Bronchial epithelial cell (primary cell): ENCODE measurements at regions not wholly inside any gene's neighbourhood (a gene's known extent, or its start where the extent isn't known, plus 50 kb on each side); places are given as distances from the start of the nearest gene placed in this dataset.

Experiments used
- DNase-seq: peaks from one replicate; pipeline ENCODE4 v3.0.0-alpha.2; 2010; ENCODE audit warnings: low read depth
- FAIRE-seq: peaks from 2 replicates; lab custom pipeline; 2011; peaks lifted over from hg19 to GRCh38; lab: Jason Lieb, UNC
- H3K27me3 ChIP-seq: 2 replicates; pipeline ENCODE4 v1.5.1; 2011; ENCODE audit warnings: low read length; ENCODE audit not compliant: control insufficient read depth, insufficient read depth
- H3K36me3 ChIP-seq: 2 replicates; pipeline ENCODE4 v1.5.1; 2011; ENCODE audit warnings: low read length; ENCODE audit not compliant: control insufficient read depth, insufficient read depth
- H3K4me3 ChIP-seq: 2 replicates; pipeline ENCODE4 v1.5.1; 2011; ENCODE audit warnings: mild to moderate bottlenecking, low read depth, low read length, control low read depth
- CTCF ChIP-seq: IDR thresholded peaks from 2 replicates; pipeline ENCODE4 v1.5.1; 2011; ENCODE audit warnings: mild to moderate bottlenecking, moderate library complexity, low read length, control low read depth, inconsistent platforms; ENCODE audit not compliant: insufficient read depth, severe bottlenecking

DNA sequence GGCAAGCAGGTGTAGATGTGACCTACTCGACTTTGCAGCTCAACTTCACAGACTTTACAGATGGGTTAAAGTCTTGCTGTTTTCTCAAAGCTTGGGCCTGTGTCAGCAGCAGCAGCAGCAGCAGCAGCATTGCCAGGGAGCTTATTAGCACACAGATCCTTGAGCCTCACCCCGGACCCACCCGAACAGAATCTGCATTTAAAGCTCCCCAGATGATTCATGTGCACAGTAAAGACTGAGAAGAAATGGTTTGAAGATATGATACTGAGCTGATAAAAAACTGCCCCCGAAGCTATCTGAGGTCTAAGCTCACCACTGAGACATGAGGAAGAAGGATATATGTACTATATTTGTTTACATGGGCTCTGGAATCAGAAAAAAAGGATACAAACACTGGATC, 231.7 kb downstream of the ARPP21 start:
- no peaks in the 10 kb centered on the region for H3K27me3 ChIP-seq
- FAIRE-seq, result no peak

GRCh38 chr3:35883929-35884328, 244.6 kb downstream of the ARPP21 start:
- FAIRE-seq, result no peak
- Histone ChIP-seq H3K27me3 (no peaks in the 10 kb centered on the region), H3K36me3 (no peaks in the 10 kb centered on the region), H3K4me3 (no peak overlapping the region)
- no peak for DNase-seq
- no peak for TF ChIP-seq CTCF

More for the DNA sequence above, 231.7 kb downstream of the ARPP21 start:
- TF ChIP-seq CTCF, result no peak
- Histone ChIP-seq H3K4me3 (no peak overlapping the region), H3K36me3 (no peaks in the 10 kb centered on the region)
- DNase-seq, result no peak

DNA sequence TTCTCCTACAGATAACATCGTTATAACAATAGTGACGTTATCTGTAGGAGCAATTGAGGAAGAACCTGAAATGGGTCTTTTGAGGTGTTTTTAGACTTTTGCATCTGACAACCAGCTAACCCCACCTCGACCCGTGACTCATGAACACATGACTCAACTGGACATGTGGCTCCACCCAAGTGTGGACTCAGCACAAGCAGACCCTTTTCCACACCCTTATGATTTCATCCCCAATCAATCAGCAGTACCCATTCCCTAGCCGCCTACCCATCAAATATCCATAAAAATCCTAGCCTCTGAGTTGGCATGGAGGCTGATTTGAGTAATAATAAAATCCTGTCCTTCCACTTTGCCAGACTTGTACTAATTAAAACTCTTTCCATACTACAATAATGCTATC, 255.4 kb downstream of the ARPP21 start:
- no peak for FAIRE-seq

DNA sequence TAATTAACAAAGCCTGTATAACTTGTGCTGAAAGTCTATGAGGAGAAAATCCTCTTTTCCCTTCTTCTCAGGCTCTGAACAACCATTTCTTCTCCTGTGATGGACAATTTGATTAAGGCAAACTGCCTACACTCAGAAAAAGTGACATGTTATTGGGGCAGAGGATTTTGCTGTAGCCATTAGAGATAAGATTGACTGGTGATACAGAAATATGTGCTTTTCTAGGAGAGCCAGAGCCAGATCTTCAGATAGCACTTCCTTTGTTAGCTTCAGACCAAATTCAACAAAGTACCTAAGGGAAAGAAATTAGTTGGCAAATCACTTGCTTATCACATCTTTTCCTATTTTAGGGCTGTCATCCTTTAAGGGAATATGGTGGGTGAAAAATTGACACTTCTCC, 259.9 kb downstream of the ARPP21 start:
- DNase-seq, result no peak
- Histone ChIP-seq H3K4me3 (no peak overlapping the region), H3K27me3 (no peaks in the 10 kb centered on the region), H3K36me3 (no peaks in the 10 kb centered on the region)
- no peak for TF ChIP-seq CTCF
- no peak for FAIRE-seq

More for the DNA sequence above, 255.4 kb downstream of the ARPP21 start:
- Histone ChIP-seq H3K27me3 (no peaks in the 10 kb centered on the region), H3K36me3 (no peaks in the 10 kb centered on the region), H3K4me3 (no peak overlapping the region)
- DNase-seq, result peak; percentile 5
- no peak for TF ChIP-seq CTCF

- Histone ChIP-seq H3K36me3 (no peaks in the 10 kb centered on the region), H3K4me3 (no peak overlapping the region), H3K27me3 (no peaks in the 10 kb centered on the region)
- no peak for TF ChIP-seq CTCF
- FAIRE-seq, result no peak
- no peak for DNase-seq
These were observed 260.8 kb downstream of the ARPP21 start for GRCh38 chr3:35900079-35900478.
